HEK293T (cell line): ENCODE measurements at regions not wholly inside any gene's neighbourhood (a gene's known extent, or its start where the extent isn't known, plus 50 kb on each side); places are given as distances from the start of the nearest gene placed in this dataset.

Experiments
- ARNT ChIP-seq: fragments of 450-650 bp; IDR thresholded peaks from 2 replicates; pipeline ENCODE4 v1.6.1; 2017; ENCODE audit warnings: mild to moderate bottlenecking
- BHLHE40 ChIP-seq: fragments of 450-650 bp; IDR thresholded peaks from 2 replicates; pipeline ENCODE4 v1.6.1; 2016; ENCODE audit warnings: mild to moderate bottlenecking, moderate library complexity, borderline replicate concordance
- ELF4 ChIP-seq: fragments of 450-650 bp; IDR thresholded peaks from 2 replicates; pipeline ENCODE4 v1.6.1; 2017; ENCODE audit warnings: antibody characterized with exemption
- FOXK2 ChIP-seq: fragments of 450-650 bp; IDR thresholded peaks from 2 replicates; pipeline ENCODE4 v1.6.1; 2016; ENCODE audit warnings: mild to moderate bottlenecking
- L3MBTL2 ChIP-seq: fragments of 450-650 bp; conservative IDR thresholded peaks from 2 replicates; pipeline ENCODE4 v1.6.1; 2016; ENCODE audit warnings: mild to moderate bottlenecking
- NFRKB ChIP-seq: fragments of 450-650 bp; IDR thresholded peaks from 2 replicates; pipeline ENCODE4 v1.6.1; 2016; ENCODE audit warnings: mild to moderate bottlenecking, moderate library complexity
- SP1 ChIP-seq: fragments of 450-650 bp; IDR thresholded peaks from 2 replicates; pipeline ENCODE4 v1.6.1; 2017
- SUZ12 ChIP-seq: fragments of 450-650 bp; IDR thresholded peaks from 2 replicates; pipeline ENCODE4 v1.6.1; 2016; ENCODE audit warnings: mild to moderate bottlenecking

- TF ChIP-seq ARNT: no peak
- TF ChIP-seq L3MBTL2: no peak
- TF ChIP-seq BHLHE40: no peak
- TF ChIP-seq NFRKB: no peak
- TF ChIP-seq FOXK2: no peak
- no peak for TF ChIP-seq SUZ12
- TF ChIP-seq SP1: no peak
- TF ChIP-seq ELF4: no peak
Measured at GRCh38 chr4:188657365-188657764, 518.1 kb downstream of the TRIML1 start.
